HG02884 (cell line): ENCODE measurements at regions not wholly inside any gene's neighbourhood (a gene's known extent, or its start where the extent isn't known, plus 50 kb on each side); places are given as distances from the start of the nearest gene placed in this dataset.

Source experiments
- ATAC-seq: cut with Tn5 transposase; IDR thresholded peaks from one replicate; pipeline ENCODE4 v1.9.1; 2021; ENCODE audit warnings: mild to moderate bottlenecking, moderate library complexity; ENCODE audit not compliant: unreplicated experiment

DNA sequence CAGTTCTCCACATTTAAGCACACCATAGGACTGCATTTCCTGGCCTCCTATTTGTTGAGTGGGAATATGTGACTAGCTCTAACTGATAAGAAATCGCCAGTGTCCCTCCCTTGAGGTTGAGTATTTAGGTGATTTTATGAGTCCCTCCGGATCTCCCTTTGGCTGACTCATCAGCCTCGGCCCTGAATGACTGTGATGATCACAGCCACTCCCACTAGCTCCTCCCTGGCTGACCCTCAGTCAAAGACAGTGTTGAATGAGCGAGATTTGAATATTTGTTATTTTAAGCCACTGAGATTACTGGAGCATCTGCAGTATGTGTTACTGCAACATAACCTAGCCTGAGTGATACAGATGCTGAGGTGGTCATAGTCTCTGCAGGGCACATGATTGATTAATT is 515.3 kb downstream of the EPHB1 start:
- no peak for ATAC-seq

DNA sequence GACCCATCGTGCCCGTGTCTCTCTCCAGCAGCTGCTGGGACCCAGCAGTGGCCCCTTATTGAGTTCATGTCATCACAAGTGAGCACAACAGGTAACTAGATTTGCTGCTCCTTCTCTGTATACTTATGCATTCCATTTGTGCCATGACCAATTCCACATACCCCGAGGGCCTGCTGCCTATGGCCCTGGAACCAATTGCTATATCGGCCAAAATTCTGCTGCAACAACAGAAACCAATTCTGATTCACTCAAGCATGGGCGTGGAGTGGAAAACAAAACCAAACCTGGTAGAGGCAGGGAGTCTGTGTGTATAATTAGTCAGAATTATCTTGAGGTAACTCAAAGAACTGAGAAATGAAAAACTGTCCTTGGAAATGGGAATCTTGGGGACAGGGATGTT is 516.6 kb downstream of the EPHB1 start:
- ATAC-seq: no peak

DNA sequence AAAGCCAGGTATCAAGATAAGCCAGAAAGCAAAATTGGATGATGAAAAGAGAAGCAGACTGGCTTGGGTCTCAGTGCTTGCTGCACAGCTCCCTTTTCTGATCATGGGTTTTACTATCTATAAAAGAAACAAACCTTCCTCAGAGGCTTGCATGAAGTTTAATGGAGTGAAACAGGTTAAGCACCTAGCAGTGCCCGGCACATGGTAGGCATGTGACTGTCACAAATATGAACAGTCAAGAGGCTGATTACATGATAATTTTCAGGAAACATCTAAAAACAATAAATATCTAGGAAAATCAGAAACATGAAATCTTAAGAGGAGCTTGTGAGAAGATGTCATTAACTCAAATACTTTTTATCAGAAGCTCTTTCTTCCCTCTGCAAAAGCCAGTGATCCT is 519.2 kb downstream of the EPHB1 start:
- no peak for ATAC-seq

DNA sequence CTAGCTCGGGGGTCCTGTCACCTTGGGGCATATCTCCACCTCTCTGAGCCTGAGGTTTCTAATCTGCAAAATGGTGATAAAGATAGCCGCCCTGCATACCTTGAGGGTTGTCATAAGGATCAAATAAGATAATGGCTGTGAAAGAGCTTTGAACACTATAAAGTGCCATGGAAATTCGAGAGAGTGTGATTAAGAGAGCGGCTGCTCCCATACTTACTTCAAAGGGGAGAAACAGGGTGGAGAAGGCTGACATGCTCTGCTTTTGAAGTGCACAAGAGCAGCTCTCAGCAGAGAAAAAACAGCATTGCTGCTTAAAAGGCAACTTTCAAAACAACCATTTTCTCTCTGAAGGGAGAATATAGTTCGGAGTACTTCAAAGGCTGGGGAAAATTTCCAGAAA is 529.2 kb downstream of the EPHB1 start:
- ATAC-seq: no peak

DNA sequence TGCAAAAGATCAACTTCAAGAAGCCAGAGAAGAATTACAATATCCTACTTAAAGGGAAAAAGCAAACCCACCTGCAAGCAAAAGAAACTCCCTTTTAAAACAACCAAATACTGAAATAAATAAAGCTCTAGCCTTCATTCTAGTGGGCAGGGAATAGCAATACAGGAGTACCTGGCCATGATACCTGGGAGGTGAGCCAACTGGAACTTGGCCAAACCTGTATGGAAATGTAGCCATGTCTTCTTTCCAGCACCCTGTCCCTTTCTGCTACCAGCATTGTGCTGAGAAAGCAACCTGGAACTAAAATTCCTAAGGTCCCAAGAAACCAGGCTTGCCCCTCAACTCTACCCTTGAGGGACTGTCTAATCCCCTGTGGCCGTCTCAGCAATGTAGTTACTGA is 530.0 kb downstream of the EPHB1 start:
- no peak for ATAC-seq

DNA sequence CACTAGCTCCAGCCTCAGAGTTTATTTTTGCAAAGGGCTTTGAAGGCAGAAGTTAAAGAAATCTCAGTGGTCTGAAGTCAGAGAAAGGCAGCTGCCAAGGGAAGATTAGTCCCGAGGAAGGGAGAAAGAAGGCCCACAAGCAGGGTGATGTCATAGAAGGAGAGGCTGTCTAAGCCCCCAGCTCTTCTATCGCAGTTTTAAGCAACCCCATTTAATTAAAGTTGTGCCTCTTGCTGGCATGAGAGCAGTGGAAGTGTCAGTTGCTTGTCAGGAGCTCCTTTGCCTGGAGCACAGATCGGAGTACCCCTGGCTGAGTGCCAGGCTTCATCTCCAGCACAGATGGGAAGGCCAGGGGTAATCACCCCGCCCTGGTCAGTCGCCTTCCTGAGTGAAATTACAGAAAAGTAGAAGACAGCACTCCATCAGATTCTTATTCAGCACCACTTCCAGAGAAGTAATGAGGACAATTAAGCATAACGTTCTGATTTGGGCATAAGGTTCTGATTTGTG is 530.7 kb downstream of the EPHB1 start:
- no peak for ATAC-seq

DNA sequence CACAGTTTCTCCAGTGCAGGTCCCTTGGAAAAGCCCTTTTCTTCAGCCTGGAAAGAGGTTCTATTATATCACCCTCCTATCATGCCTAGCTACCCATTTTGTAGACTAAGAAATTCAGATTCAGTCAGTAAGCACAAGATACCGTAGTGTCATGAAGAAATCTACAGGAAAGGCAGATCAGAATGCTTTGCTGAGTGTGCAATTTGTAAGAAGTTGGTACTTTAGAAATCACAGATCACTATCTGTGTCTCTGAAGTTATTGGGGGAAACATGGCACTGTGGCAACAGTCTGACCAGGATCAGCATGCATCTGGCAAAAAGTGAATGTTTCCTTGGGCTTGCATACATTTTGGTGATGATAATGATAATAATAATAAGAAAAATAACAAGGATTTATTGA is 531.8 kb downstream of the EPHB1 start:
- ATAC-seq: no peak

DNA sequence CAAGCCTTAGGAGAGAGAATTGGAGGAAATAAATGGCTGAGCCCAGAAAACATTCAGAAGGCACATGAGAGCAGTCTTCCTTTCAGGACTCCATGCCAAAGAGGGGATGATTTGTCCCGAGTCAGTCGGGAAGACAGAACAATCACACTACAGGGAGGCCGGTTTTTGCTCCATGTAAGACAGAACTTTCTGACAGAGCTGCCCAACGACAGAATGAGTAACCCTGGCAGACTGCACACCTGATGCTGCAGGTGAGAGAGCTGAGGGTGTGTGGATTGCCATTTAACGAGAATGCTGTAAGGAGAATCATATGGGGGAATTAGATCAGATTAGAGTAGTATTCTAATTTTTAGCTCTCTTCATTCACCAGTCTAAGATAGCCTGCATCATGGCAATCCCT is 533.0 kb downstream of the EPHB1 start:
- no peak for ATAC-seq

DNA sequence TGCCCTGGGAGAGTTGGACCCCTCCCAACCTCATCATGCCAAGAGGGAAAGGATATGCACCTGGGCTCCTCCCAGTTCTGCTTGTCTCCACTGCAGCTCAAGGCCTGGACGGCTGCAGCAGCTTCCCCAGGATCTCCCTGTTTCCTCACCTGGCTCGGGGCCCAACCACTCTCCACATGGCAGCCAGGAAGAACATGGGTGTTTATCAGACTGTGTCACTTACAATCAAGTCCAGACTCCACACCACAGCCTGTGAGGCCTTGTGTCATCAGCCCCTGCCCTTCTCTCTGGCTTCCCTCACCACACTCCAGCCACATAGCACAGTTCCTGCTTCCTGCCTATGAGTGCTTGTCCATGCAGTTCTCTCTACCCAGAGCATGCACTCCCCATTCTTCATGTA is 534.4 kb downstream of the EPHB1 start:
- no peak for ATAC-seq

DNA sequence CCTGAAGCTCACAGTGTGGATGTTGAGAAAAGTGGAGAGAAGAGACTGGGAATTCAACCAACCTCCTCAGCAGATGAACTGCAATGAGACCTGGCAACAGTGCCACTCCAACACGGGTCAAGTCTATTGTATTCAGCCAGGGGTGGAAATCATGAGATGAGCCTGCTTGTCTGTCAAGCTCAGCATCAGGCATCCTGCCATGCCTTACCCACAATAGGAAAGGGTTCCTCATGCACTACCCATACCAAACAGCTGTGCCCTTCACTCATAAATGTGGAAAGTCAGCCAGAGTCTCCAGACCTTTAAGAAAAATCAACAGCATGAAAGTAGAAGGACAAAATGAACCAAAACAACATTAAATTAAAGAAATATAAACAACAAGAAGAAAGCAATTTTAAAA is 542.1 kb downstream of the EPHB1 start:
- ATAC-seq: no peak

DNA sequence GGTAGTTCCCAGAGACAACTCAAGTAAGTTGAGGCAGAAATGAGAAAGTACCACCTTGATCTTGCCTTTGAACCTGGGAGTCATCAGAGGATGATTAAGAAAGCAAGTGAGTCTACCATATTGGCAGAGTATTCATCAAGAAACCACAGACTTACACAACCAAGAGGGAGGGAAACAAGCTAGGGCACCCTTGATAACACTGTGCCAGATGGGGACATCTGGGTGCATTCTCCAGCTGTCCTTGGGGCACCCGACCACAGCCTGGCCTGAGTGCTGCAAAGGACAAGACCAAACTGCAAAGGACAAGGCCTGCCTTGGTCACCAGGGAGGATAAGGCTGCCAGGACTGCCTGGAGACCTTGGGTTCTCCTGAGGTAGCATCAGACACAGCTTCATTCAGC is 553.6 kb downstream of the EPHB1 start:
- no peak for ATAC-seq

DNA sequence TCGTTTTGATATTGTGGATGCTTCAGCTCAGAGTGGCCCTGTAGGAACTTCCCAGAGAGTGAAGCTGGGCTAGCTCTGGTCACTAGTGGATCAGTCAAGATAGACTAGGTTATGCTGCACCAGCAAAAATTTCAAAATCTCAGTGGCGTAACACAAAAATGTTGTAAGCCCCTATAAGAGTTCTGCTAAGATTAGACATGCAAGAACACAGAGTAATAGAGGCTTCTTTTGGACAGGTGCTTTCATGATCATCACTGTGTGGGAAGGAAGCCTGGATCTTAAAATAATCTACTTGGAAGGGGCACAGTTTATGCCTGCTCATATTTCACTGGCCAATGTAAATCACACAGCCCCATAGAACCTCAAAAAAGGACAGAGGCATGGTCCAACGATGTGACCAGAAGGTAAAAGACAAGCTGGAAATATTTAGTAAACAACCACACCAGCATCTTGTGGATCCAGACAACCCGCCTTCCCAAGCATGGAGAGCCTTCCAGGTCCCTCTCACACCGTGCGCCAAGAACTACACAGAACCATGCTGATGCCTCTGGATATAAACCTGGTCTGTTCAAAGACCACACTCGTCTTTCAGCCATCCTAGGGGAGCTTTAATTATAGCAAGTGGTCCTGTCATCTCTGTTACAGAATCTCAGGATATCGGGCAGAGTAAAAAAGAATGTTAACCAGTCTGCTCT is 554.3 kb downstream of the EPHB1 start:
- no peak for ATAC-seq

DNA sequence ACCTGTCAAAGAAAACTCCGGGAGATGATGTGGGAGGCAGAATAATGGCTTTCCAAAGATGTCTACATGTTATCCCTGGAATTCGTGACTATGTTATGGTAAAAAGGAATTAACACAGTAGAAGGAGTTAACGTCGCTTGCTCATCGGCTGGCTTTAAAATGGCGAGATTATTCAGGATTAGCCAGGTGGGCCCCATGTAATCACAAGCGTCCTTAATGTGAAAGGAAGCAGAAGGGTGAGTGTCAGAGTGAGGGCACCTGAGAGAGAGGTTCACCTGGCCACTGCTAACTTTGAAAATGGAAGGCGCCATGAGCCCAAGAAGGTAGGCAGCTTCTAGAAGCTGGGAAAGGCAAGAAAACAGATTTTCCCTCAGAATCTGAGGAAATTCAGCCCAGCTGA is 557.2 kb downstream of the EPHB1 start:
- ATAC-seq: no peak

DNA sequence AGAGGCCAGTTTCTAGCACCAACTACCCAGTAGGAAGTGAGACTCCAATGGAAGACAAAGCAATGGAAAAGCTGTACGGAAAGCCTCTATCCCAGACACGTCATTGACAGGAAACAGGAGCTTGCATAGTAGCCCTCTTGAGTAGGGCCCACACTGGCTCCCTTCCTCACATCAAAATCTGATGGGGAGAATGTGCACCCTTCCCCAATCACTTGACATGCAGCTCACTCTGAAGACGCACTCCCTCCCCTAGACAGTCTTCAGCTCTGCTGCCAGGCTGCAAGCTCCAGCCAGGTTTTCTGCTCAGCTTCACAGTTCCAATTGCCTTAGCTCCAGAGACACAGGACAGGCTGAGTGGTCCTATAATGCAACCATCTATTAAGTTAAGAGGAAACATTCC is 567.8 kb downstream of the EPHB1 start:
- ATAC-seq: no peak

DNA sequence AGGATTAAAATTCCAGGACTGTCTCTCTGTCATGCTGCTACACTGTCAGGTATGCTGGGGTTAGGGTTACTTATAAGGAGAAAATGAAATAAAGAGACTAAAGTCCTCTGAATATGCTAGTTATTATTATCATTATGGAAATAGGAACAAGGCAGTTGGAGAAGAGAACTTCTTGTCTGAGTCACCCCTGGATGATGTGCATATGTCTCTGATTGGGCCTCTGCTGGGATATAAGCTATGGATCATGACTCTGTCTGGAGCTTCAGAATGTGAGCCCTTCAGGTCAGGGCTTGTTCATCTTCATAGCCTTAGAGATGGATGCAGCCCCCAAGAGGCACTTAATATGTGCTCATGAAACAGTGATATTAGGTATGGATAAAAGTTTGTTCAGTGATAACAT is 569.6 kb downstream of the EPHB1 start:
- ATAC-seq: no peak

DNA sequence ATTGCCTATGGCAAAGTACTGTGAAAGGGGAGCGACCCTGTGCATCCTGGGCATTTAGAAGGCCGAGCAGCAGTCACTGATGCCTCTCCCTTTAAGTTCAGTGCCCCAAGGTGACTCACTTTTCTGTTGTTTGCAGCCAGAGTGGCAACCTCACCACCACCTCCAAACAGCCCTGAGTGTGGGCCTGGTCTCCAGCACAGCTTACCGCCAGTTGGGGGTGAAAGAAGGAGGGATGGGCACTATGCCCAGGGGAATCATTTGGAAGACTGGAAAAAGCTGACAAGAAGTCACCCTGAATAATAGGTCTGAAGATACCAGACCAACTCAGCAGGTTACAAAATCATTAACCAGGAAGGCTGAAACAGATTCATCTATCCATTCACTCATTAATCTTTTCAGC is 571.8 kb downstream of the EPHB1 start:
- ATAC-seq: no peak

DNA sequence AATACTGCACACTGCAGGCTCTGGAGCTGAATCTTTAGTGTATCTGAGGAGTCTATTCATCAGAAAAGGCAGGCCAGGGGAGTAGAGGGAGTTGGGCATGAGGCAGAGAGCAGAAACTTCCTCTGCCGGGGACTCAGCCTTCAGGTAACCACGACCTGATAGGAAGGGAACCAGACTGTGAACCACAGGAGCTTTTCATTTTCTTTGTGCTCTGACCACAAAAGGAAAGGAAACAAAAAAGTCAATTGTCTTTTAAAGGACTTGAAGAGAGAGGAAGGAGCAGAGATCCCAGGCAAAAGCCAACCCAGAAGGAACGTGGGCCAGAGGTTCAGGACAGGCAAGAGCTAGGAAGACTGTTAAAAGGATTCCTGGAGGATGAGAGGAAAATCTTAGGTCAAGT is 573.3 kb downstream of the EPHB1 start:
- no peak for ATAC-seq

DNA sequence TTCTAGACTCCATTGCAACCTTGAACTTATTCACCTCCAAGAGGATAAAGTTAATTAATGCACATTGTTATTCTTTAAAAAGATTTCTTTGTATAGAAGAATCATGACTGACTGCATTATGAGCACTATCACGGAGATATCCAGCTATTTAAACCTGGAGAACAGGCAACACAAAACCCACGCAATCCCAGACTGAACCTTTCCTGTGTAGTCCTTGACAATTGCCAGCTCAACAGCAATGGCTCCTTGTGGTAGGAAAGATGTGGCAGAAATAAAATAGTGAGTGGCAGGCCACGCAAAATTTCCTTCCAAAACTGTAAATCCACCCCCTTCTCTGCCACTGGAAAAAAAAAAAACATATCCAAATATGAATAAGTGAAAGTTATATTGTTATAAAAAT is 573.7 kb downstream of the EPHB1 start:
- ATAC-seq: no peak

DNA sequence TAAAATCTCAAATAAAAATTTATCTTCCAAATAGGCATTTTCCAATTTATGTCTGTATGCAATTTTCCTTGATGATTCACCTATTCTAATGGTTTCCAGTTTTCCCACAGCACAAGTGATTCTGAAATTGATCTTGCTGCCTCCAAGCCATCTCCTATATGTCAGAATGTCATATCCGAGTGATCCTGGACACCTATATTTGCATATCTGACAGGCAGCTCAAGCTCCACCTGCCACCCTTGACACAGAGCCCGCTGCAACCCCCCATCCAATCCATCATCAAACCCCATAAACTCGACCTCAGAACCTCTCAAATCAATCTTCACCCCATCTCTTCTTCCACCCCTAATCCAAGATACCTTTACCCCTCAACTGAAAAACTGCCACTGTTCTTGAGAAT is 579.5 kb downstream of the EPHB1 start:
- ATAC-seq: no peak

DNA sequence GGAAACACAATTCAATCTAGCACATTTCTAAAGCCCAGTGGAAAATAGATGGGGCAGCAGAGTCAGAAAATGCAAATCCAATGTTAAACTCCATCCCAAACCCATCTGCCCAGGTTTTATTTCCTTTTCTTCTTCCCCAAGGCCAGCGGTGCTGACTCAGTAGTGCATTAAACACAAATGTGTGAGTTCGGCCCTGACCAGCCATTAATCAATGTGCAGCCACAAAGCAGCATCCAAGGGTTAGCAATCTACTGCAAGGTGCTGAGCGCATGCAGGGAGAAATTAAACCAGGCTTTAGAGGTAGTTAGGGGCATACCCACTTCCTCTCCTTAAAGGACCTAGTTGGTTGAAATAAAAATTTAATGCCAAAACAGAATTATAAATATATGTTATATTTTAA is 583.3 kb upstream of the PPP2R3A start:
- ATAC-seq: no peak

DNA sequence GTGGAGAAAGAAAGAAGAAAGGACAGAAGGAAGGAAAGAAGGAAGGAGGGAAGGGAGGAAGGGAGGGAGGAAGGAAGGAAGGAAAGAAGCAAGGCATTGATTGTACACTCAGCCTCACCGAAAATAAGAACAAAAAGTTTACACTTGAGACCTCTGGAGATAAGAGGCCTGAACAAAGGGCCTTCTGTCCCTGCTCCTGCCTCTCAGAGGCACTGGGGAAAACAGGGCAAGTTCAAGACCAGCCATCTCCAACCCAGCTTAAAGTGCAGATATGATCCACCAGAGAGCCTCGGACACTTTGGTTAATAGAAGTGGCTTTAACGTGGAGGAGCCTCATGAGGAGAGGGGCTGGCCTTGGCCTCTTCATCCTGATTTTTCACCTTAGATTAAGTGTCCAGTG is 582.9 kb upstream of the PPP2R3A start:
- no peak for ATAC-seq

DNA sequence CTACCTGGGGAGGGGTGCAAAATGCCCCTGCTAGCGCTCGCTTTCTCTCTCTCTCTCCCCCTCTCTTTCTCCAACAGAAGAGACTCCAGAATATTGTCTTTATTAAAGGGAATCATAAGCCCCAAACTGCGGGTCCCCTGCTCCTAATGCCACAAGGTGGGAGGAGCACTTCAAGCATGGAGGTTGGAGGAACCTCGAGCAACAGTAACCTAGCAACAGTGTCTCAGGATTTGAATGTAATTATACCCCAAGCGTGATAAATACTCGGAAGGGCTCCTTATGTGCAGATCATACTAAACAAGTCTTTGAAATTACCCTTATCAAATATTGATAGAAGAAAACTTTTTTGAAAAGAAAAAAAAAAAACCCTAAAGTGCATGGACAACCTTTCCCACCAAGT is 582.2 kb upstream of the PPP2R3A start:
- no peak for ATAC-seq

DNA sequence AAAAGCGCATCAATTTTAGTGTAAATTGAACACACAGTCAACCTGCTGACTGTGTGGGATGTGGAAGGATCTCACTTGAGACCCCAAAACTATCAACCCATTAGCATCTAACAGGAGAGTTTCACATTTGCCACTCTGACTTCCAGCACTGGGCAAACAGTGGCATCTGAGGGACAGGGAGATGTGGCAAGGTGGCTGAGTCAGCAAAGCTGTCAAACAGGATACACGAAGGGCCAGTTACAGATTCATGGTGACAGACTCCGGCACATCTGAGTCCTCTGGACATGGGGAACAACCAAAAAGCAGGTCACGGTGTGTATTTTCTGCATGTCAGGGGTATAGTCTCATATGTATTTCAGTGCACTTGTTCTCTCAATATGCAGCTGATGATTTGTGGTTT is 573.4 kb upstream of the PPP2R3A start:
- ATAC-seq: no peak
